Liver (tissue), 7 donors: ENCODE measurements at regions not wholly inside any gene's neighbourhood (a gene's known extent, or its start where the extent isn't known, plus 50 kb on each side); places are given as distances from the start of the nearest gene placed in this dataset.

ENCODE experiments used
- DNase-seq: peaks from one replicate; pipeline ENCODE4 v3.0.0-alpha.2; 2017; ENCODE audit warnings: low spot score
- H3K27ac ChIP-seq, 2 donors: one replicate each; pipeline ENCODE4 v1.7.0; 2013; ENCODE audit warnings: inconsistent platforms in 2 of 2, low read length in 2 of 2, control low read depth in 1 of 2, low read depth in 1 of 2, mild to moderate bottlenecking in 1 of 2
- H3K27me3 ChIP-seq, 4 donors: one replicate each; pipeline versions ENCODE4 v1.6.1 to v1.7.0; 2013; ENCODE audit warnings: low read length in 3 of 4, inconsistent platforms in 1 of 4, mild to moderate bottlenecking in 1 of 4, moderate library complexity in 1 of 4; ENCODE audit not compliant: control insufficient read depth in 4 of 4, insufficient read depth in 4 of 4
- H3K36me3 ChIP-seq, 4 donors: one replicate each; pipeline versions ENCODE4 v1.6.1 to v1.7.0; 2013; ENCODE audit warnings: low read length in 3 of 4, mild to moderate bottlenecking in 3 of 4, low read depth in 1 of 4, moderate library complexity in 1 of 4; ENCODE audit not compliant: control insufficient read depth in 4 of 4, insufficient read depth in 3 of 4
- H3K4me1 ChIP-seq, 4 donors: one replicate each; pipeline versions ENCODE4 v1.6.1 to v1.7.0; 2013; ENCODE audit warnings: low read length in 3 of 4, mild to moderate bottlenecking in 3 of 4, moderate library complexity in 1 of 4; ENCODE audit not compliant: control insufficient read depth in 4 of 4, insufficient read depth in 4 of 4
- H3K4me3 ChIP-seq, 3 donors: one replicate each; pipeline versions ENCODE4 v1.6.1 to v1.7.0; 2013; ENCODE audit warnings: low read length in 3 of 3, control low read depth in 1 of 3, low read depth in 1 of 3, mild to moderate bottlenecking in 1 of 3
- H3K9ac ChIP-seq, 2 donors: one replicate each; pipeline ENCODE4 v1.7.0; 2013; ENCODE audit warnings: low read length in 2 of 2, mild to moderate bottlenecking in 2 of 2, moderate library complexity in 2 of 2, control low read depth in 1 of 2, low read depth in 1 of 2
- H3K9me3 ChIP-seq, 4 donors: one replicate each; pipeline versions ENCODE4 v1.6.1 to v1.7.0; 2013; ENCODE audit warnings: low read length in 3 of 4; ENCODE audit not compliant: control insufficient read depth in 4 of 4
- ATF3 ChIP-seq: IDR thresholded peaks from 2 replicates; pipeline ENCODE4 v1.6.1; 2016; ENCODE audit warnings: antibody characterized with exemption
- EGR1 ChIP-seq, 2 donors: IDR thresholded peaks; 2 replicates each; pipeline ENCODE4 v1.6.1; 2016 to 2018; ENCODE audit warnings: antibody characterized with exemption in 2 of 2, low read depth in 2 of 2
- FOXA2 ChIP-seq: IDR thresholded peaks from 2 replicates; pipeline ENCODE4 v1.6.1; 2016; ENCODE audit warnings: antibody characterized with exemption
- GABPA ChIP-seq, 2 donors: IDR thresholded peaks in 1 of 2; conservative IDR thresholded peaks in 1 of 2; 2 replicates each; pipeline ENCODE4 v1.6.1; 2016; ENCODE audit warnings: antibody characterized with exemption in 2 of 2, mild to moderate bottlenecking in 1 of 2, moderate library complexity in 1 of 2
- NR2F2 ChIP-seq: IDR thresholded peaks from 2 replicates; pipeline ENCODE4 v1.6.1; 2016; ENCODE audit warnings: antibody characterized with exemption
- REST ChIP-seq: IDR thresholded peaks from 2 replicates; pipeline ENCODE4 v1.6.1; 2016; ENCODE audit warnings: antibody characterized with exemption, mild to moderate bottlenecking
- RXRA ChIP-seq, 2 donors: IDR thresholded peaks; 2 replicates each; pipeline ENCODE4 v1.6.1; 2017 to 2018; ENCODE audit warnings: antibody characterized with exemption in 2 of 2, mild to moderate bottlenecking in 1 of 2
- SP1 ChIP-seq: IDR thresholded peaks from 2 replicates; pipeline ENCODE4 v1.6.1; 2018; ENCODE audit warnings: antibody characterized with exemption, mild to moderate bottlenecking
- TAF1 ChIP-seq: conservative IDR thresholded peaks from 2 replicates; pipeline ENCODE4 v1.6.1; 2016; ENCODE audit warnings: antibody characterized with exemption, mild to moderate bottlenecking
- YY1 ChIP-seq: IDR thresholded peaks from 2 replicates; pipeline ENCODE4 v1.6.1; 2016; ENCODE audit warnings: antibody characterized with exemption, mild to moderate bottlenecking
- ZBTB33 ChIP-seq: IDR thresholded peaks from 2 replicates; pipeline ENCODE4 v1.6.1; 2016; ENCODE audit warnings: antibody characterized with exemption
- WGBS: extraction: QIAGEN DNeasy Blood & Tissue Kit; methylation state at CpG from one replicate; pipeline ENCODE4 v1.1.7; 2013; 5-methylcytosine and 5-hydroxymethylcytosine counted together
- donor health status: healthy.
- donor health status: healthy.
- donor health status: healthy.
- donor health status: healthy.

- TF ChIP-seq REST, result no peak
Measured at GRCh38 chr11:127133061-127133460, 132.5 kb upstream of the KIRREL3 start (continued).

GRCh38 chr11:127130321-127130720 is 129.8 kb upstream of the KIRREL3 start:
- no peaks in the 10 kb centered on the region for H3K36me3 ChIP-seq
- no peak overlapping the region for H3K9ac ChIP-seq
- H3K4me1 ChIP-seq, result no peaks in the 10 kb centered on the region
- TF ChIP-seq RXRA (IDR thresholded peaks at IDR 0.05), result no peak
- TF ChIP-seq GABPA (IDR thresholded peaks at IDR 0.05 in 1 of 2, conservative IDR thresholded peaks at IDR 0.05 in 1 of 2), result no peak
- no peak for TF ChIP-seq TAF1
- no peak for TF ChIP-seq ATF3
- no peak for TF ChIP-seq REST
- no peak for TF ChIP-seq SP1
- H3K9me3 ChIP-seq, result no peaks in the 10 kb centered on the region
- H3K27me3 ChIP-seq, result no peaks in the 10 kb centered on the region
- H3K27ac ChIP-seq, result no peak overlapping the region
- DNase-seq, result no peak
- no peak overlapping the region for H3K4me3 ChIP-seq
- WGBS, result 85% methylated on average over 1 of the region's 1 CpG

GRCh38 chr11:127126986-127127385 is 126.4 kb upstream of the KIRREL3 start:
- Histone ChIP-seq H3K36me3 (no peaks in the 10 kb centered on the region), H3K4me3 (no peak overlapping the region), H3K9ac (no peak overlapping the region), H3K4me1 (no peaks in the 10 kb centered on the region), H3K9me3 (no peaks in the 10 kb centered on the region), H3K27me3 (no peaks in the 10 kb centered on the region), H3K27ac (no peak overlapping the region)
- no peak for DNase-seq
- TF ChIP-seq FOXA2 (no peak), REST (no peak), GABPA (IDR thresholded peaks at IDR 0.05 in 1 of 2, conservative IDR thresholded peaks at IDR 0.05 in 1 of 2) (no peak), EGR1 (IDR thresholded peaks at IDR 0.05; ENCODE audit: low read depth in 2 of 2) (no peak), NR2F2 (no peak), YY1 (no peak), ZBTB33 (no peak)
- WGBS, result 70% methylated on average over 3 of the region's 3 CpGs
